Inflammatory macrophage treated with lipopolysaccharide for 1 hour (primary cell): ENCODE measurements at regions not wholly inside any gene's neighbourhood (a gene's known extent, or its start where the extent isn't known, plus 50 kb on each side); places are given as distances from the start of the nearest gene placed in this dataset.

Experiments
- DNase-seq, 2 donors: peaks; one replicate each; pipeline ENCODE4 v3.0.0-alpha.2; 2020 to 2022

DNA sequence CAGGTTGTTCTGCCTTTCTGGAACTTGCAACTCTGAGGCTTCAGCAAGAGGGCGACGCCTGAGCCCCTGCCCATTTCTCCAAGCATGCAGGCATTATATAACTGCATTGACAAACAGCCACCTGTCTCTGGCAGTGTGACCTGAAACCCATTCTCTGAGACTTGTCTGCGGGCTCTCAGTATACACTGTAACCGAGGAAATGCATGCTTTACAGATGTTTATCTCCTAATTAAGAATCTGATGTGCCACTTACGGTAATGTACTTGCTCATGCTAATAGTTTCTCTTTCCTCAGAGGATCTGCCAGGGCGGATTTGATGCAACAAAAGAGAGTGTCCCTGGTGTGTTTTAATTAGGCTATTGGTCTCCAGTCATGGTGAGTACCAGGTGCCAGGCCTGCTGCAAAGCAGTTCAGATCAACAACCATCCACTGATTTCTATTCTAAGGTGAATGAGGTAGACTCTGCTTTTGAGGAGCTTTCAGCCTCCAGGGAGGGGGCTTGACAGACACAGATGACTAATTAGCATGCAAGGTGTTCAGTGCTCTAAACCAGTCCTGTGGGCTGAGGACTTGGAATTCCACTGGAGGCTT lies 593.7 kb upstream of the KLF4 start:
- DNase-seq, result no peak

DNA sequence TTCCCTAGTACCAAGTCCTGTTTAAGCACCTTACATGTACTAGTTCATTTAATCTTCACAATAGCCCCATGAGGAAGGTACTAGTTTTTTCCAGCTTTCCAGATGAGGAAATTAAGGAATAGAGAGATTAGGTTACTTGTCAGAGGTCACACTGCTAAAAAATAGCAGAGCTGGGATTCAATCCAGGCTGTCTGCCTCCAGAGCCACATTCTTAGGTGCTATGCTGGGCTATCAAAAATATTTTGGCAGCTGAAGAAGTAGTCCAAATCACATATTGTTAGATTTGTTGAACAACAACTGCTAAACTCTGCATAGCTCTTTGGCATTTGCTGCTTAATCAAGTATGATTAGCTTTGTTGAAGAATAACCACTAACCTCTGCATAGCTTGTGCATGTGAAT lies 591.5 kb upstream of the KLF4 start:
- DNase-seq, result no peak

DNA sequence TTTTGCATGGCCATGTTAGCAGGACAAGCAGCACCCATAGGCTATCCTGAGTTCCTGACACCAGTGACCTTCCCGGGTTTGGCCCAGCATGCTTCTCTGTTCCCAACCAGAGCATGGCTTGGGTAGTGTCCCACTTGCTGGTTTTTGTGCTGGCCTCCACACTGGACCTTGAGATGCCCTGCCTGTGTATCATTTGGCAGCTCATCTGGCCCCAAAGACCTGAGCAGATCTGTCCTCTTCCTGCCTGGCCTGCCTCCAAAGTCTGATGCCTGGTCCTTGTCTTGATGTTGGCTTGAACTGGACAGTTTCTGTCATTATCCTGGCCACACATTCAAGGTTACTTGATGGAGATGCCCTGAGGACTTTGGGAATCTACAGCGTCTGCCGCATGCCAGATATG lies 590.7 kb upstream of the KLF4 start:
- DNase-seq, result no peak

DNA sequence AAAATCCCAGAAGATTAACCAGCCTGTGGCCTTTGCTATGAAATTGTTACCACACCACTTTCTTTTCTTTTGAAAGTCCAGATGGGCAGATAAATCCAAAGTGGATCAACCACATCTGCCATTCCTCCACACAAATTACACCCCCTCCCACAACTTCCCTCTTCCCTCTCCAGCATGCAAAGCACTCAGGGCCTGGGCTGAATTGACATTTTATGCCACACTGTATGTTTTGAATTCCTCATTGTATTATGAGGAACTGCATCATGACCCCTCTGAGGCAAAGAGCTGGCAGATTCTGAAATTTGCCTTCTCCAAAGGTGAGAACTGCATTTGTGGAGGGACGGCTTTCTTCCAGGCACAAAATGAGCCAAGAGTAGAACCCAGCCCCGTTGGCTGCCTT lies 589.2 kb upstream of the KLF4 start:
- peak; percentile 71 to 73 for DNase-seq

DNA sequence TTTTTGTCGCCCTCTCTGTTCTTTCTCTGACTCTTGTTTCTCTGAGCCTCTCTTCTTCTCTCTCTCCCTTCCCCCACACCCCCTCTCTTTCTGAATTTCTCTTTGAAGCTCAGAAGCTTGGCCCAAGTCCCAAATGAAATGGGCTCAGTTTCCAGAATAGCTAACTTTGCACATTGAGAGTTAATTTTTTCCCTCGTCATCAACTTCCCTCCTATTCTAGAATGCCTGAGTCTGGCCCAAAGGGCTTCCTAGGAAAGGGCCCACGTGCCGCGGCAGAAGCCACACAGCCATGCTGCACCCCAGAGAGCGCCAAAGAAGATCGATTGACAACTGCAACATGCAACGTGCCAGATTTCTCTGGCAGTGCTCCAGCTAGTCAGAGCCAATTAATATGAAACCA lies 588.8 kb upstream of the KLF4 start:
- DNase-seq, result no peak

DNA sequence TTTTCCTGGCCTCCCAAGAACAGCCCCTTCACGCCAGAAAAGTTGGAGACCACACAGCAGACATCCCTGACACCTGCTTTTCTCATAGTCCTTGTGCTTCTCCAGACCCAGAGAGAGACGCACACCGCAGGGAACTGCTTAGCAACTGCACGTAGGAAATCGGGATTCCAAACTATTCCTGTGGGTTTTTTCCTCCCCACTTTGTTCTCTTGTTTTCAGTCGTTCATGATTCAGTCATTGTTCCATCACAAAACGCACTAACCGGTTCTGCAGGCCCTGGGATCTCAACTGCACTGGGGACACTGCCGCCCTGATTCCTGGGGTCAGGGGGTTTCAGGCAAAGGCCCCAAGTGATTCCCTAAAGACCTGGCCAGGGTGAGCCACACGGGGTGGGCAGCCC lies 588.0 kb upstream of the KLF4 start:
- DNase-seq, result no peak

DNA sequence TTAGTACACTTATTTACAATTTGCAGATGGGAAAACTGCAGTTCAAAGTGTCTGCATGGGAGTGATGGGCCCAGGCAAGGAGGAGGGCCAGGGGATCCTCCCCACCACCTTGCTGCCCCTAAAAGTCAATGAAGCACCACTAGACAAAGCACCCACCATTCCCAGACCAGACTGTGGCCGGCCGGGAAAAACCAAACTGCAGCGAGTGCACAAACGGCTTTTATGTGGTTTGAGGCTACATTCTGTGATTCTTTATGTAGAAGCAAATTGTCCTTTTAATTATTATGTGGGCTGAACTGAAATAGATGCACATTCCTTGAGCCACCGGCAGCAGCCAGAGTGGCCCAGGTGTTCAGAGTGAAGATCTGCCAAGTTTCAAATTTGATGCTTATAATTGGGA lies 585.3 kb upstream of the KLF4 start:
- DNase-seq, result no peak

DNA sequence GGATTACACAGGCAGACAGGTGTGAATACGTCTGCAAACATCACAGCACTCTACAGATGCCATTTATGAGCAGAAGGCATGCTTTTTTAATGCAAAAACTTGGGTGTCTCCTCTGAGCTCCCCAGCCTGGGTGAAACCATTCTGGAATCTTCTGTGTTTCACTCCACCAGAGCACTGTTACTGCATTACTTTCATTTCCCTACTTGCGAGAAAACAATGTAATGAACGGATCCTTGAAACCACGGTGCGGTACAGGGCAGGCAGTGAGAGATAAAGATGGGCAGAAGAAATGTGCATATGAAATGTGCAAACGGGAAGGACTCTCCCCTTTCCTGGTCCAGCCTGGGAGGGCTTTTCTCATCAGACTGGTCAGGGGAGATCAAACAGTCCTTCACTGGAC lies 584.3 kb upstream of the KLF4 start:
- DNase-seq, result peak in 1 of 2 donors; percentile 44

DNA sequence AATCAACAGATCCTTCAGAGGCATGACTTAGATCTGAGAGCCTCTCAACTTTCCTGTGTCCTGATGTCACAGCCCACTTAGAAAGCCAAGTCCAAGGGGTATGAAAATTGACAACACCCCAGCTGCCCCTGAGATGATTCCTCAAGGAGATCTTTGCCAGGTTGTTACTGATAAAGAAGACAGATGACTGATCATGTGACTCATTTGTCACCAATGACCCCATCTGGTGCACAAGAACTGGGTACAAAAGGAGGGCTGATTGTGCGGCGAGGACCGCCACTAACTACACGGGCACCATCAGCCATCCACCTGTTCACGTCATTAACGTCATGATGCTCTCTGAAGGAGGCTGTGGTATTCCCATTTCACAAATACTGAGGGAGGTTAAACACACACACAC lies 583.2 kb upstream of the KLF4 start:
- no peak for DNase-seq

DNA sequence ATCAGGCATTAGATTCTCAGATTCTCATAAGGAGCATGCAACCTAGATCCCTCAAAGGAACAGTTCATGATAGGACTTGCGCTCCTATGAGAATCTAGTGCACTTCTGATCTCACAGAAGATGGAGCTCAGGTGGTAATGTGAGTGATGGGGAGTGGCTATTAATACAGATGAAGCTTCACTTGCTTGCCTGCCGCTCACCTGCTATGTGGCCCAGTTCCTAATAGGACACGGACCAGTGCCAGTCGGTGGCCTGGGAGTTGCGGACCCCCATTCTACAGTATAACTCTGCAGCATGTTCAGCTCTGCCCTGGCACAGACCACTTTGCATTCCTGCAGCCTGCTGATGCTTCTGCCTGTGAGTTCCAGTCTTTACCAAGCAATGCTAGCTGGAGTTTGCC lies 581.3 kb upstream of the KLF4 start:
- no peak for DNase-seq

DNA sequence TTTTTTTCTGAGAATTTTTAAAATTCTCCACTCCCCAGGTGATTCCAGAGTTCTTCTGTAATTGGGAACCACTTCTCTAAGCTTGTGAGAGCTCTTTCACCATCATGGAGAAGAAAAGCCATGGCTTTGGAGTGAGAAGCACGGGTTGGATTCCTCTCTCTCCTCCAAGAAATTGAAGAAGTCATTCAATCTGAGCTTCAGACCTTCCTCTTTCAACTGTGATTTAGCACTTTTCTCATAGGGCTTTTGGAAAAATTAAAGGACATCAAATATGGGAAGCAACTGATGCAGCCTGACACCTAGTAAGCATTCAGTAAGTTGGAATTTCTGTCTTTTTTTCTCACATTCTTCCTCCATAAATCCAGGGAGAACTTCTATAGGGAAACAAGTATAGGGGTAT lies 580.4 kb upstream of the KLF4 start:
- peak; percentile 28 to 35 for DNase-seq

DNA sequence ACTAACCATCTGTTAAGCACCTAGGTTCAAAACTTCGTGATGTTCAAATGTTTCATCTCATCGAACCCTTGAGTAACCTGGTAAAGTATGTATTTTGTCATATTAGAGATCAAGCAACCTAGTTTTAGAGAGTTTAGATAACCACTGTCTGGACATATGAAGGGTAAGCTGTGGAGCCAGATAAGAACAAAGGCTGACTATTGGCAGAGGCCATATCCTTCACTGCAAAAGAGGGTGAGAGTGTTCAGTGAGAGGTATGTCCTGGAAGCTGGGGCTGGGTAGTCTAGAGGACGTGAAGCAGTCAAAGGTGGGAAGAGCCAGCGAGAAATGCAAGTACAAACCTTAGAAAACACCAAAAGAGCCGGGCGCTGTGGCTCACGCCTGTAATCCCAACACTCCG lies 573.1 kb upstream of the KLF4 start:
- no peak for DNase-seq

DNA sequence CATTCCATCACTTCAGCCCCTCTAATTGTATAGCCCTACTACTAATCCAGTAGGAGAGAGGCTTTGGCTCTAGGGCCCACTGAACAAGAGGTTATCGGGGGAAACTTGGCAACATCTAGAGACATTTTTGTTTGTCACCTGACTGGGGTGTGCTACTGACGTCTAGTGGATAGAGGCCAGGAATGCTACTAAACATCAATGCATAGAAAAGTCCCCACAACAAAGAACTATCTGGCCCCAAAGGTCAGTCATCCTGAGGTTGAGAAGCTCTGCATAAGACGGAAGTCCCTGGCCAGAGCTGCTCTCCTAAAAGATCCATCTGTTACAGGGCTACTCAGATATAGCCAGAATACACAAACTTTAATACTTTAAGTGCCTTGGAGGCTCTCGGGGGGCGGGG lies 570.6 kb upstream of the KLF4 start:
- DNase-seq, result no peak

DNA sequence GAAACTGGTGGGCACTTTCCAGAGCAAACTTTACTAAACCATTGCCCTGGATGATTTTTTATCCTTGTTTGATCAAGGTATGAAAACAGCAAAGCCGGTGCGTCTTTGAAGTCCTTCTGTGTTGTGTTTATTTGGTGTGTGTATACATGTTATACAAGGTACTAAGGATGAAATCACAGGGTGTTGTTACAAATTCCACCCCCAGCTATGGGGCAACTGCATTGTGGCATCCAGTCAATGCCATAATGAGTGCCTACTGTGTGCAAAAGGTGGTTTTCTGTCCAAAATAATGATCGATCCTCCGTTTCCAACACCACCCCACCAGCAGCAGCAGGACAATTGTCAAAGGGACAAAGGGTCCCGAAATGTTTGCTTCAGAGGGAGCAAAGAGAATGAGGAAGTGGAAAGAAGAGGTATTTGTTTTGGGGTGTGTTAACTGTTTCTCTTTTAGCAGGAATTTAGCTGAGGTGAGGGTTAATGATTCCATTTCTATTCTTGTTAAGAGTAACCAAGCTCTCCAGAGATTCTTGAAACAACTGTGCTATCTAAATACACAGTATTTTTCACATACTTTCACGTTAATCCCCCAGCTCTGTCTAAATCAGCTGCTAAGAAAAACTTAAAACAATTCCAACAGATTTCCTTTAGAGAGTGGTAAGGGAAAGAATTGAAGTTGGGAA lies 568.7 kb upstream of the KLF4 start:
- no peak for DNase-seq

DNA sequence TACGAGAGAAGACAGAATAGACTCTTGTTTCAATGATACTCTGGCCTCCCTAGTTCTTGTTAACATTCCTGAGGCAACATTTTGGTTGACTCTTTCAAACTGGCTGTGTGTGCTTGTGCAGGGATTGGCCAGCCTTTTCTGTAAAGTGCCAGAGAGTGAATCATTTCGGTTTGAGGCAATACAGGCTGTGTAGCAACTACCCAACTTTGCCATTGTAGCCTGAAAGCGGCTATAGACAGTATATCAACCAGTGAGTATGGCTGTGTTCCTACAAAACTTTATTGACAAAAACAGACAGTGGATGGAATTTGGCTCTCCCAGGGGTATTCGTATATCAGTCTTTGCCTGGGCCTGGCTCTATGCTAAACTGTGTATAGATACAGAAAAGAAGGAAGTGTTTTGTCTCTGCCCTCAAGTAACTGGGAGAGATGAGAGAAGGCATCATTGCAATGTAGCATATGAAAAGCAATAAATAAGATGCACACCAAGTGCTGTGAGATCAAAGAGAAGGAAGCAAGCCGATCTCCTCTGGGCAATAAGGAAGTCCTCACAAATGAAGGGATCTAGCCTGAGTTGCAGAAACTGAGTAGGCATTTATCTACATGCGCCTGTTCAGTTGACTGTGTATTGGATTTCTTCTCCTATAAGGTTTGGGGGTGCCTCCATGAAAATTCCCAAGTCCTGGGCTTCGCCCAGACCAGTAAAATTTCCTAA lies 568.0 kb upstream of the KLF4 start:
- peak; percentile 70 to 84 for DNase-seq

DNA sequence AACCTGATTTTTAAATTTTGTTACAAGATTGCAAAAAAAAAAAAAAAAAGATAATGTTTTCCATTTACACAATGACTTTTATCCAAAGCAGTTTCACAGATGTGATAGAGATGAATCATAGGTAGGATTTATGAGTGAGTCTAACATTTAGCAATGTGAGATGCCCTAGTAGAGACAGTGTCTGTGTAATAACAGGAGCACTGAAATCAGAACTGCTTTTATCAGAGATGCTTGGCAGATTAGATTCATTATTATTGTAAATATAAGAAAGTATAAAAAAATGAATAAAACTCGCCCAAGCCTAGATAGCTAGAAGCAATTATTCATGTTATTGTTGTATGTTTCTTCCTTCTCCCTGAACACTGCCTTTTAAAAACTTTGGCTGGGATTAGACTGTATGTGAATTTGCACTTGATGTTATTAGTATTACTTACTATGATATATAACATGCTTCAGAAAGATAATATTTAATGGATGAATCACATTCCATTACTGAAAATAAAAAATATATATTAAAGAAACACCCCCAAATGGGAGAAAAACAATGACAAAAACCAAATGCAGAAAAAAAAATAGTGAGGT lies 567.3 kb upstream of the KLF4 start:
- no peak for DNase-seq

DNA sequence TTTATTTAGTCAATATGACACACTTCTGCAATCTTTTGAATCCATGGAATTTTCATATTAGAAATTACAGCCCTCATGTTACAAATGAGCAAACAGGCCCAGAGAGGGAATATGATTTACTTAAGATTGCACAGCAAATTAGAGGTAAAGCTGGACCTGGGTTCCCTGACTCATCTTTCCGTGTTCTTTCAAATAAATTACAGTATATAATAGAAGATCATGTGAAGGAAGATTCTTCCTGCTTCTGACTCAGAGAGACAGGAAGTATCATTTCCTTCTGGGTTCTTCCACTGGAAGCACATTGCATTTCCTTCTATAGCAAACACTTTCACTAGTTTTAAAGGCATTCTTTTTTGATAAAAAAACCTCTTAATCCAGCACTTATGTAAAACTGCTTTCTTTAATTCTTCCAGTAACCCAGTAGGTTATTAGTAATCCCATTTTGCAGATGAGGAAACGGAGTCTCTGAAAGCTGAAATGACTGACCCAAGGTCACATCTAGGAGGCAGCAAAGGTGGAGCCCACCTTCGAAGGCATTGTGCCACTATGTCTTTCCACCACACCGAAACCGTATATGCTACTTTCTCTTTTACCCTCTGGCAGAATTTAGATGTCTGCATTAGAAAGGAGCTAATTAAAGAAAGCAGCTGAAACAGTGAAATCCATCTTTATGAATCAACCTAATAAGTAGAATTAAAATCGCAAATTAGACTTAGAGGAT lies 566.7 kb upstream of the KLF4 start:
- peak; percentile 41 to 44 for DNase-seq

DNA sequence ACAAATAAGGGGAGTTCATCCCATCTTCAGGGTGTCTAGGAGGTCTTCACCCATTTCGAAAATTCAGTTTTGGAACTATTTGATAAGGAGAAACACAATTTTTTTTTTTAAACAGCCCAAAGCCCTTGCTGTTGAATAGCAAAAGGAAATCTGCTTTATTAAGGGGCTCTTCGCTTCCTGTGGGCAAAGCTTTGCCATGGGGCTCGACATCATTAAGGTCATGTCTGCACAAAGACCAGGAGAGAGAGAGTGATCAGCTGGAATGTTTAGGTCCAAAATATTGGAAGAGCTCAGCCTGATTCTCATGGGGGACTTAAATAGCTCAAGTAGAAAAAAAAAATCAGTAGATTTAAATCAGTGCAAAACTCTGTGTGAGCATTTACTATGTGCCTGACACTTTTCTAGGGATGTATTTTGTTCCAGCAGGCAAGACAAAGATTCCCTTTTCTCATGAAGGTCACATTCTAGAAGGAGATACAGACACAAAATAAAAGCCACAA lies 564.6 kb upstream of the KLF4 start:
- no peak for DNase-seq

DNA sequence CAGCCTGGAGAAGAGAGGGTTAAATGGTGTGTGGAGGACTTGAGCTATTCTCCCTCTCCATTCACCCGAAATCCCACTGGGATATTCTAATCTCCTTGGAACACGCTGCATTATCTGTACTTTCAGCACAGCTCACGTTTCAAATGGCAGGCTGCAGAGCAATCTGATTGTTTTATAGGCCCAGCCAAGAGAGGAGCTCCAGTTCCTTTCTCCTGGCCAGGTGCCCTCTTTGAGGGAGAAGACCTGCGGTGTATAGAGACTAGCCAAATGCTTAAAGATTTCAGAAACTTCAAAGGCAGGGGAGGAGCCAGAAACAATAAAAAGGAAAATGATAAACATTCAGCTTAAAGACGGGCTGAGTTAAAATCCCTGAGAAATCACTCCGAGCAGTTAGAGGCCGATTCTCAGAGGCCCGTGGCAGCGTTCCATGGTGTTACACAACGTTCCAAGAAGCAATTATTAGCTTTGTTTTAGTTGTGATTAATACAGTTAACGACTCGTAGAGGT lies 564.0 kb upstream of the KLF4 start:
- DNase-seq, result no peak

DNA sequence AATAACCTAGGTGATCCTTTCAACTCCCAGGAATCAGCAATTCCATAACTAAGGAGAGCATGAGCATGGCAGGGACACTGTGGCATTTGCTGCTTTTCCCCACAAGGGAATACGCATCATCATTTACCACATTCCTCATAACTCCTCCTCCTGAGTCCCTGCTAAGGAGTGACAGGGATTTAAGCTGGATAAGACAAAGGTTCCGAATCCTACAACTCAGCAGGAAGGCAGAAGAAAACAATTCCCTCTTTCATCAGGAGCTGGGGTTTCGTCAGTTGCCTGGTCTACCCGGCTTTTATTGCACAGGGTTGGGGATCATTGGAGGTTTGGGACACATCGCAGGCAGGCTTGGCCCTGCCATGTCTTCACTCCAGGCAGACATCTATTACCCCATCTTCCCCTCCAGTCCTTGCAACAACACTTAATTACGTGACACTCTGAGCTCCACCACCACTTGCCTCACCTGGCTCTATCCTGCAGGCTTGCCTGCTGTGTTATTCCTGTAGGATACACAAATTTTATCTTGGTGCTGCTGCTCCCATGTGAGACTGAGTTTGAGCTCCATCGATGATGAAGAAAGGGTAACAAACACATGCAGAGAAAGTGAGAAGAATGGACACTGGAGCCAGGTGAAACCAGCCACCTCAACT lies 563.0 kb upstream of the KLF4 start:
- no peak for DNase-seq

DNA sequence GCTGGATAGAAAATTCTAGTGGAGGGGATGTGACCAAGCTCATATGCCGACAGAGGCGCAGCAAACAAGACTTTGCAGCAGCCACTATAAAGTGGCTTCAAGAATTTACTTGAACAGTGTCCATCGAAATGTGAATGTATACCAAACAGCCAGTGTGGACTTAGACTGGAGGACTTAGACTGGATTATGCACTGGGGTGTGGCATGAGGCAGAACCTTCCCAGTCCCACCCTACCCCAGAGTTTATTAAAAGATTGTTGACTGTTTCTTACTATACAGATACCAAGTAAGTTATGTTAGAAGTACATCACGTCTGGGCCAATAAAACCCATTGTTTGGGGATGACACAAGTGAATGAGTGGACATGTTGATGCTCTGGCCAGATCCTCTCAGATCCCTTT lies 561.3 kb upstream of the KLF4 start:
- no peak for DNase-seq

DNA sequence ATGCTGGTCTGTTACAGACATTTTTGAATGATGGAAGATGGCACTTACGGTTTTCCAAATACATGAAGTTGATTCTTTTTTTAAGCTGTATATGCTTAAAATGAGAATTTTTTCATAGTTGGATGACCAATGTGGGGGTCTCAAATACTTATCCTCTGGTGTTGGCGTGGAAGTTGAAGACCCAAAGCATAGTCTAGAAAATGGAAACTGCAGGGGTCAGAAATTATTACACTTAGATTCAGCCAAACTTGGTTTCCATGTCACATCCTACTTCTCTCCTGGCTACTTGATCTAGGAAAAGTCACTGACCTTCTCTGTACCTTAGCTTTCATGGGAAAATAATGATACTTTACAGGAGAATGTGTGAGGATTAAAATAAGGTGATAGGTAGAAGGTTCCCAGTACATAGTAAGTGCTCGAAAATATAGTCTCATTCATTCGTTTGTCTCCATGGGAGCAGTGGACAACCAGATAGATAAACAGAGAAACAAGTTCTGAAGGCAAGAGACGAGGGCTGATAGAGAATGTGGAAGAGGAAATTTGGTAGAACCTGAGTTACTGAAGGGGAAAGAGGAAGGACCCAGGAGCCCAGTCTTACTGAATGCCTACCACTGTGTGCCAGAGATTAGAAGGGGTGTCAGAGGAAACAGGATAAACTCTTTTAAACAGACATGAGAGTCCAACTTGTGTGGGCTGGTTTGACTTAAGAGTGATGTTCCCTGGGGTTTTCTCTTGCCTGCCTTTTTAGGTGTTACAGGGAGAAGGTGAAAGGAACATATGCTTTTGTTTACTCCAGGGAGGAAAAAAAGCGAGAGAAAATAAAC lies 560.3 kb upstream of the KLF4 start:
- no peak for DNase-seq
